Endothelial cell of umbilical vein (primary cell): ENCODE measurements at regions not wholly inside any gene's neighbourhood (a gene's known extent, or its start where the extent isn't known, plus 50 kb on each side); places are given as distances from the start of the nearest gene placed in this dataset.
A peak's percentile ranks its signal among the peaks of the same experiment; 100 is the strongest.

Experiments
- BruUV-seq: library from RNA; stranded (reverse); fragments of 400-500 nt; replicated peaks from 2 replicates; lab custom pipeline; 2021; lab: Mats Ljungman, UMichigan
- CTCF ChIA-PET: fragments of 300-600, 350-600 bp; sonication (Branson Sonifier 250); formaldehyde crosslinking; loops from one replicate; lab custom pipeline; 2021; ENCODE audit warnings: antibody characterized with exemption, inconsistent platforms; lab: Charles Lee
- POLR2A ChIA-PET: fragments of 300-600, 350-600 bp; sonication (Branson Sonifier 250); formaldehyde crosslinking; loops from one replicate; lab custom pipeline; 2021; ENCODE audit warnings: antibody characterized with exemption, inconsistent platforms; lab: Charles Lee
- DNase-seq: peaks from one replicate; pipeline ENCODE4 v3.0.0-alpha.2; 2011; ENCODE audit warnings: low read depth, low spot score
- FAIRE-seq: peaks from 2 replicates; lab custom pipeline; 2011; peaks lifted over from hg19 to GRCh38; lab: Jason Lieb, UNC
- H2AFZ ChIP-seq: 2 replicates; pipeline ENCODE4 v1.6.0; 2012; ENCODE audit warnings: low read depth, low read length, control low read depth, inconsistent platforms
- H3K27ac ChIP-seq: 2 replicates; pipeline ENCODE4 v1.5.1; 2011; ENCODE audit warnings: low read depth, mild to moderate bottlenecking, control low read depth, low read length, moderate library complexity; ENCODE audit not compliant: insufficient read depth
- H3K27me3 ChIP-seq, 2 experiments: 2 replicates each; pipeline versions ENCODE4 v1.6.0 to v1.6.1; 2011; ENCODE audit warnings: low read length in 2 of 2, mixed read lengths in 1 of 2; ENCODE audit not compliant: control insufficient read depth in 2 of 2, insufficient read depth in 2 of 2
- H3K36me3 ChIP-seq, 2 experiments: 2 replicates in 1 of 2; 3 replicates in 1 of 2; pipeline ENCODE4 v1.5.1; 2011; ENCODE audit warnings: low read length in 2 of 2, mild to moderate bottlenecking in 1 of 2, moderate library complexity in 1 of 2; ENCODE audit not compliant: control insufficient read depth in 2 of 2, insufficient read depth in 2 of 2; ENCODE audit errors: extremely low read depth in 1 of 2
- H3K4me1 ChIP-seq: 3 replicates; pipeline ENCODE4 v1.5.1; 2011; ENCODE audit warnings: mild to moderate bottlenecking, low read length; ENCODE audit not compliant: control insufficient read depth, insufficient read depth; ENCODE audit errors: extremely low read depth
- H3K4me2 ChIP-seq: 2 replicates; pipeline ENCODE4 v1.6.1; 2011; ENCODE audit warnings: low read length, control low read depth, mixed read lengths; ENCODE audit not compliant: insufficient read depth
- H3K4me3 ChIP-seq, 3 experiments: fragments of 200-600 bp in 1 of 3; sonication (generic), shearing (Covaris generic) in 1 of 3; replicated peaks in 1 of 3; 2 replicates each; pipeline ENCODE4 v1.5.1; 2011 to 2016; ENCODE audit warnings: control low read depth in 3 of 3, low read length in 3 of 3, mild to moderate bottlenecking in 2 of 3, inconsistent platforms in 1 of 3, low read depth in 1 of 3, moderate library complexity in 1 of 3; ENCODE audit not compliant: insufficient read depth in 1 of 3
- H3K79me2 ChIP-seq: 2 replicates; pipeline ENCODE4 v1.6.0; 2012; ENCODE audit warnings: low read length, inconsistent platforms; ENCODE audit not compliant: control insufficient read depth, insufficient read depth
- H3K9ac ChIP-seq: replicated peaks from 2 replicates; pipeline ENCODE3; 2011; ENCODE audit warnings: low read length, control low read depth; ENCODE audit not compliant: insufficient read depth; ENCODE audit errors: extremely low read depth
- H3K9me1 ChIP-seq: replicated peaks from 3 replicates; pipeline ENCODE4 v1.6.0; 2011; ENCODE audit warnings: mild to moderate bottlenecking, low read length; ENCODE audit not compliant: control insufficient read depth, insufficient read depth; ENCODE audit errors: extremely low read depth
- H3K9me3 ChIP-seq: replicated peaks from 2 replicates; pipeline ENCODE4 v1.5.1; 2012; ENCODE audit warnings: low read length, inconsistent platforms; ENCODE audit not compliant: control insufficient read depth, insufficient read depth
- H4K20me1 ChIP-seq: replicated peaks from 2 replicates; pipeline ENCODE3; 2011; ENCODE audit warnings: mild to moderate bottlenecking, low read length; ENCODE audit not compliant: control insufficient read depth, insufficient read depth; ENCODE audit errors: extremely low read depth
- EZH2 ChIP-seq: IDR thresholded peaks from 2 replicates; pipeline ENCODE4 v1.6.1; 2012; ENCODE audit warnings: borderline replicate concordance, low read depth, mild to moderate bottlenecking, moderate library complexity, low read length, inconsistent platforms; ENCODE audit not compliant: severe bottlenecking
- FOS ChIP-seq: IDR thresholded peaks from 2 replicates; pipeline ENCODE4 v1.6.1; 2011; ENCODE audit warnings: mild to moderate bottlenecking, low read length, moderate library complexity, borderline replicate concordance; ENCODE audit not compliant: insufficient read depth
- GATA2 ChIP-seq: IDR thresholded peaks from 2 replicates; pipeline ENCODE4 v1.7.0; 2011; ENCODE audit warnings: low read depth, mild to moderate bottlenecking, moderate library complexity, mixed read lengths, low read length; ENCODE audit not compliant: insufficient read length, insufficient read depth
- JUN ChIP-seq: IDR thresholded peaks from 2 replicates; pipeline ENCODE4 v1.6.1; 2011; ENCODE audit warnings: borderline replicate concordance, low read depth; ENCODE audit not compliant: insufficient read length, insufficient read depth
- MYC ChIP-seq: IDR thresholded peaks from one replicate; pipeline ENCODE4 v1.6.1; 2011; ENCODE audit warnings: mild to moderate bottlenecking, low read depth, low read length
- POLR2A ChIP-seq: IDR thresholded peaks from 2 replicates; pipeline ENCODE4 v1.6.1; 2012; ENCODE audit warnings: low read depth, mild to moderate bottlenecking, control low read depth, low read length
- POLR2AphosphoS5 ChIP-seq: IDR thresholded peaks from 2 replicates; pipeline ENCODE4 v1.6.1; 2012; ENCODE audit warnings: low read depth, mild to moderate bottlenecking, control low read depth, low read length, moderate library complexity; ENCODE audit not compliant: insufficient read depth
- dilution Hi-C: fragments of 300-500 bp; cut with MboI; formaldehyde crosslinking; loops from one replicate; pipeline ENCODE4 v1.15.0; 2019; ENCODE audit warnings: low sequenced_read_pairs; ENCODE audit not compliant: extremely low pct_ligation_motif_present
- intact Hi-C: fragments of 100-400 bp; cut with micrococcal nuclease; formaldehyde crosslinking; loops from one replicate; pipeline ENCODE4 v1.10.0; 2022
- TF ChIP-seq, protein P1 (sequence below), 2 donors: IDR thresholded peaks; 1 replicate in 1 of 2; 2 replicates in 1 of 2; pipeline ENCODE4 v1.5.1; 2011; ENCODE audit warnings: low read length in 2 of 2, mild to moderate bottlenecking in 2 of 2, moderate library complexity in 2 of 2, control low read depth in 1 of 2, inconsistent platforms in 1 of 2, low read depth in 1 of 2; ENCODE audit not compliant: insufficient read depth in 1 of 2; ENCODE audit errors: extremely low read depth in 1 of 2
- TF ChIP-seq, protein P2 (sequence below): IDR thresholded peaks from 2 replicates; pipeline ENCODE4 v1.6.1; 2011; ENCODE audit not compliant: insufficient read depth, insufficient read length

DNA sequence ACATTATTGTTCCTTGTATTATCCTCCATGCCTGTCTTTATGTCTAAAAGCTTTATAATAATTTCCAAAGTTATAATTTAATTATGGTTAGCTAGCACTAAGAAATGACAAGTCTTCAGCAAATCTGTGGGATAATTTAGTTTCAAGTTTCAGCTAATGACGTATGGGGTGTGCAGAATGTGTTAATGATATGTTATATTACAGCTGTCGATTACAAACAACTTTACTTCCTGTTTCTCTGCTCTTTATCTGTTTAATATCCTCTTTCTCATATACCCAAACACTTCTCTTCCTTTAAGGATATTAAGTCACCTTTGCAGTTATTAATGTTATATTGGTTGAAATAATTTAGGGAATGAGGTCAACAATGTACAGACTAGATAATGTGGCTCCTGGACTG, 161.8 kb downstream of the CASP12 start:
- BruUV-seq: no TSS peak
- Histone ChIP-seq H4K20me1 (no peaks in the 10 kb centered on the region), H3K79me2 (no peaks in the 10 kb centered on the region), H3K9me1 (no peaks in the 10 kb centered on the region), H3K27me3 (no peaks in the 10 kb centered on the region), H3K4me1 (peaks cover 16% of the 10 kb centered on the region), H2AFZ (no peak overlapping the region), H3K4me3 (no peak overlapping the region), H3K9ac (no peak overlapping the region), H3K9me3 (no peaks in the 10 kb centered on the region), H3K4me2 (peak overlapping the region; percentile 35), H3K27ac (no peak overlapping the region), H3K36me3 (no peaks in the 10 kb centered on the region)
- ChIA-PET CTCF (interaction anchor here (0.8 to 2.3 kb wide), 6 partner anchors 12 to 1126 kb away, joined by 3 to 7 read pairs (median 4); no protein-coding TSS in a partner anchor), POLR2A (no interaction called here)
- dilution Hi-C loops (no loop called here), intact Hi-C loops (no loop called here)
- peak; percentile 11 for TF ChIP-seq FOS
- TF ChIP-seq MYC: no peak
- no peak for TF ChIP-seq EZH2
- peak; percentile 6 for TF ChIP-seq JUN
- no peak for TF ChIP-seq POLR2A
- TF ChIP-seq POLR2AphosphoS5: no peak
- DNase-seq: peak; percentile 60
- FAIRE-seq: peak; percentile 73

DNA sequence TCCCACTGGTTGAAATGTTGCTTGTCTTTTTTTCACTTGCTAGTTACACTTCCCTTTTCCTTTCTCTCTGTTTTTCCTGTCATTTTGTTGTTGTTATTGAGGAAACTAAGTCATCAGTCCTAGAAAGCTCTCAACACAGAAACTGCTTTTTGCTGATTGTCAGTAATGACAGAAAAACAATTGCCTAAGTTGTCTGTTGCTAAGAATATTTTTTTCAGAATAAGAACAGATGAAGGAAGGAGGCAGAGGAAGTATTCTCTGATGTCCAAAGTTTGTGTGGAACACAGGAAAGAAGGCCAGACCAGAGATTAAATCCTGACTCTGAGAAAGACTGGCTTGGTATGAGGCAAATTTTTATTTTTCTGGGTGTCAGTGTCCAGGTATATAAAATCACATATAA, 163.3 kb downstream of the CASP12 start:
- Histone ChIP-seq H3K79me2 (no peaks in the 10 kb centered on the region), H2AFZ (no peak overlapping the region), H3K36me3 (no peaks in the 10 kb centered on the region), H4K20me1 (no peaks in the 10 kb centered on the region), H3K9me1 (no peaks in the 10 kb centered on the region), H3K4me1 (peaks cover 16% of the 10 kb centered on the region), H3K27me3 (no peaks in the 10 kb centered on the region), H3K4me2 (peak overlapping the region; percentile 17), H3K27ac (no peak overlapping the region), H3K9me3 (no peaks in the 10 kb centered on the region), H3K4me3 (no peak overlapping the region), H3K9ac (no peak overlapping the region)
- FAIRE-seq (peak; percentile 79), DNase-seq (peak; percentile 43)
- dilution Hi-C loops (no loop called here), intact Hi-C loops (no loop called here)
- no peak for TF ChIP-seq MYC
- TF ChIP-seq, protein P1, sequence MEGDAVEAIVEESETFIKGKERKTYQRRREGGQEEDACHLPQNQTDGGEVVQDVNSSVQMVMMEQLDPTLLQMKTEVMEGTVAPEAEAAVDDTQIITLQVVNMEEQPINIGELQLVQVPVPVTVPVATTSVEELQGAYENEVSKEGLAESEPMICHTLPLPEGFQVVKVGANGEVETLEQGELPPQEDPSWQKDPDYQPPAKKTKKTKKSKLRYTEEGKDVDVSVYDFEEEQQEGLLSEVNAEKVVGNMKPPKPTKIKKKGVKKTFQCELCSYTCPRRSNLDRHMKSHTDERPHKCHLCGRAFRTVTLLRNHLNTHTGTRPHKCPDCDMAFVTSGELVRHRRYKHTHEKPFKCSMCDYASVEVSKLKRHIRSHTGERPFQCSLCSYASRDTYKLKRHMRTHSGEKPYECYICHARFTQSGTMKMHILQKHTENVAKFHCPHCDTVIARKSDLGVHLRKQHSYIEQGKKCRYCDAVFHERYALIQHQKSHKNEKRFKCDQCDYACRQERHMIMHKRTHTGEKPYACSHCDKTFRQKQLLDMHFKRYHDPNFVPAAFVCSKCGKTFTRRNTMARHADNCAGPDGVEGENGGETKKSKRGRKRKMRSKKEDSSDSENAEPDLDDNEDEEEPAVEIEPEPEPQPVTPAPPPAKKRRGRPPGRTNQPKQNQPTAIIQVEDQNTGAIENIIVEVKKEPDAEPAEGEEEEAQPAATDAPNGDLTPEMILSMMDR (IDR thresholded peaks at IDR 0.05; ENCODE audit: extremely low read depth in 1 of 2, insufficient read depth in 1 of 2, low read depth in 1 of 2, low read length in 2 of 2): no peak
- TF ChIP-seq JUN: no peak
- TF ChIP-seq POLR2A: no peak
- no peak for TF ChIP-seq GATA2
- TF ChIP-seq EZH2: no peak
- no peak for TF ChIP-seq POLR2AphosphoS5
- TF ChIP-seq FOS: no peak
- TF ChIP-seq, protein P2, sequence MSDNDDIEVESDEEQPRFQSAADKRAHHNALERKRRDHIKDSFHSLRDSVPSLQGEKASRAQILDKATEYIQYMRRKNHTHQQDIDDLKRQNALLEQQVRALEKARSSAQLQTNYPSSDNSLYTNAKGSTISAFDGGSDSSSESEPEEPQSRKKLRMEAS: no peak
- ChIA-PET POLR2A (interaction anchor here (0.5 kb wide), 1 partner anchor 485 kb away, joined by 11 read pairs; no protein-coding TSS in a partner anchor), CTCF (interaction anchor here (1.1 to 2.3 kb wide), 4 partner anchors 14 to 1128 kb away, joined by 3 to 7 read pairs (median 6); no protein-coding TSS in a partner anchor)
- BruUV-seq: no TSS peak
